ENCODE measurements at regions not wholly inside any gene's neighbourhood (a gene's known extent, or its start where the extent isn't known, plus 50 kb on each side); places are given as distances from the start of the nearest gene placed in this dataset.

GRCh38 chr10:3971713-3972112, 186.7 kb upstream of the KLF6 start:
- H3K4me3 Mint-ChIP-seq (ENCODE audit: unreplicated experiment): no peak overlapping the region
- no peak overlapping the region for H3K27ac ChIP-seq (ENCODE audit: low read depth, low read length)
- no peaks in the 10 kb centered on the region for H4K20me1 ChIP-seq (ENCODE audit: insufficient read depth, low read length)
- DNase-seq (ENCODE audit: low read depth) (no peak), FAIRE-seq (no peak)
- H3K9me3 ChIP-seq (ENCODE audit: insufficient read depth, low read depth, low read length): no peaks in the 10 kb centered on the region
- no peaks in the 10 kb centered on the region for H3K36me3 ChIP-seq (ENCODE audit: insufficient read depth, low read length)
- H3K4me2 ChIP-seq (ENCODE audit: low read length): no peak overlapping the region
- H3K4me1 ChIP-seq (ENCODE audit: insufficient read depth, low read length): no peaks in the 10 kb centered on the region
- no peaks in the 10 kb centered on the region for H3K9me3 Mint-ChIP-seq (ENCODE audit: unreplicated experiment)
- TF ChIP-seq EZH2 (IDR thresholded peaks at IDR 0.05; ENCODE audit: insufficient read depth, low read length) (no peak), CTCF (IDR thresholded peaks at IDR 0.05; ENCODE audit: insufficient read depth, low read depth, low read length) (no peak)
- H3K79me2 ChIP-seq (ENCODE audit: insufficient read depth, low read length): no peaks in the 10 kb centered on the region
- H2AFZ ChIP-seq (ENCODE audit: low read depth, low read length): no peak overlapping the region
- peaks cover 6% of the 10 kb centered on the region for H3K4me1 Mint-ChIP-seq (ENCODE audit: low read depth, unreplicated experiment)
- H3K27me3 ChIP-seq (ENCODE audit: insufficient read depth, low read length): no peaks in the 10 kb centered on the region
- H3K27me3 Mint-ChIP-seq (ENCODE audit: low read depth, unreplicated experiment): no peaks in the 10 kb centered on the region
- no peaks in the 10 kb centered on the region for H3K36me3 Mint-ChIP-seq (ENCODE audit: low read depth, unreplicated experiment)
- H3K9ac ChIP-seq (ENCODE audit: low read length): no peak overlapping the region
- no peak overlapping the region for H3K27ac Mint-ChIP-seq (ENCODE audit: unreplicated experiment)
- H3K4me3 ChIP-seq (ENCODE audit: insufficient read depth, low read depth, low read length): no peak overlapping the region

- no peaks in the 10 kb centered on the region for H3K9me3 ChIP-seq (ENCODE audit: insufficient read depth, low read depth, low read length)
- TF ChIP-seq EZH2 (IDR thresholded peaks at IDR 0.05; ENCODE audit: insufficient read depth, low read length) (no peak), CTCF (IDR thresholded peaks at IDR 0.05; ENCODE audit: insufficient read depth, low read depth, low read length) (no peak)
- H3K4me1 ChIP-seq (ENCODE audit: insufficient read depth, low read length): no peaks in the 10 kb centered on the region
- FAIRE-seq (no peak), DNase-seq (ENCODE audit: low read depth) (no peak)
- no peak overlapping the region for H3K4me2 ChIP-seq (ENCODE audit: low read length)
- no peaks in the 10 kb centered on the region for H3K9me3 Mint-ChIP-seq (ENCODE audit: unreplicated experiment)
- no peaks in the 10 kb centered on the region for H3K27me3 Mint-ChIP-seq (ENCODE audit: low read depth, unreplicated experiment)
- H4K20me1 ChIP-seq (ENCODE audit: insufficient read depth, low read length): no peaks in the 10 kb centered on the region
- peaks cover 6% of the 10 kb centered on the region for H3K4me1 Mint-ChIP-seq (ENCODE audit: low read depth, unreplicated experiment)
- no peaks in the 10 kb centered on the region for H3K36me3 ChIP-seq (ENCODE audit: insufficient read depth, low read length)
- no peaks in the 10 kb centered on the region for H3K79me2 ChIP-seq (ENCODE audit: insufficient read depth, low read length)
- no peak overlapping the region for H3K27ac ChIP-seq (ENCODE audit: low read depth, low read length)
- no peaks in the 10 kb centered on the region for H3K27me3 ChIP-seq (ENCODE audit: insufficient read depth, low read length)
- H3K9ac ChIP-seq (ENCODE audit: low read length): no peak overlapping the region
- H3K4me3 ChIP-seq (ENCODE audit: insufficient read depth, low read depth, low read length): no peak overlapping the region
- no peaks in the 10 kb centered on the region for H3K36me3 Mint-ChIP-seq (ENCODE audit: low read depth, unreplicated experiment)
- no peak overlapping the region for H3K27ac Mint-ChIP-seq (ENCODE audit: unreplicated experiment)
- H2AFZ ChIP-seq (ENCODE audit: low read depth, low read length): no peak overlapping the region
- no peak overlapping the region for H3K4me3 Mint-ChIP-seq (ENCODE audit: unreplicated experiment)
Observed at GRCh38 chr10:3969876-3970666, 185.1 kb upstream of the KLF6 start.

- no peak overlapping the region for H3K27ac Mint-ChIP-seq (ENCODE audit: unreplicated experiment)
Observed at GRCh38 chr10:3968727-3969126, 183.7 kb upstream of the KLF6 start.

More at GRCh38 chr10:3968727-3969126, 183.7 kb upstream of the KLF6 start:
- FAIRE-seq (no peak), DNase-seq (ENCODE audit: low read depth) (no peak)
- no peaks in the 10 kb centered on the region for H3K4me1 ChIP-seq (ENCODE audit: insufficient read depth, low read length)
- no peaks in the 10 kb centered on the region for H3K36me3 ChIP-seq (ENCODE audit: insufficient read depth, low read length)
- no peaks in the 10 kb centered on the region for H3K79me2 ChIP-seq (ENCODE audit: insufficient read depth, low read length)
- peaks cover 6% of the 10 kb centered on the region for H3K4me1 Mint-ChIP-seq (ENCODE audit: low read depth, unreplicated experiment)
- no peaks in the 10 kb centered on the region for H3K27me3 ChIP-seq (ENCODE audit: insufficient read depth, low read length)
- H3K27me3 Mint-ChIP-seq (ENCODE audit: low read depth, unreplicated experiment): no peaks in the 10 kb centered on the region
- no peak overlapping the region for H3K4me3 Mint-ChIP-seq (ENCODE audit: unreplicated experiment)
- H2AFZ ChIP-seq (ENCODE audit: low read depth, low read length): no peak overlapping the region
- H4K20me1 ChIP-seq (ENCODE audit: insufficient read depth, low read length): no peaks in the 10 kb centered on the region
- no peaks in the 10 kb centered on the region for H3K9me3 ChIP-seq (ENCODE audit: insufficient read depth, low read depth, low read length)
- no peak overlapping the region for H3K4me3 ChIP-seq (ENCODE audit: insufficient read depth, low read depth, low read length)
- H3K27ac ChIP-seq (ENCODE audit: low read depth, low read length): no peak overlapping the region
- H3K9ac ChIP-seq (ENCODE audit: low read length): no peak overlapping the region
- no peaks in the 10 kb centered on the region for H3K36me3 Mint-ChIP-seq (ENCODE audit: low read depth, unreplicated experiment)
- no peak overlapping the region for H3K4me2 ChIP-seq (ENCODE audit: low read length)
- no peaks in the 10 kb centered on the region for H3K9me3 Mint-ChIP-seq (ENCODE audit: unreplicated experiment)
- no peak for TF ChIP-seq CTCF (IDR thresholded peaks at IDR 0.05; ENCODE audit: insufficient read depth, low read depth, low read length)
- no peak for TF ChIP-seq EZH2 (IDR thresholded peaks at IDR 0.05; ENCODE audit: insufficient read depth, low read length)
